GM12892 (cell line): ENCODE measurements at regions not wholly inside any gene's neighbourhood (a gene's known extent, or its start where the extent isn't known, plus 50 kb on each side); places are given as distances from the start of the nearest gene placed in this dataset.

Experiments
- POLR2A ChIP-seq: IDR thresholded peaks from 2 replicates; pipeline ENCODE4 v1.6.1; 2011; ENCODE audit warnings: low read depth, low read length, control low read depth
- POLR2AphosphoS5 ChIP-seq: IDR thresholded peaks from 2 replicates; pipeline ENCODE4 v1.6.1; 2011; ENCODE audit warnings: low read depth, low read length, control low read depth
- TAF1 ChIP-seq: IDR thresholded peaks from 2 replicates; pipeline ENCODE4 v1.6.1; 2011; ENCODE audit warnings: low read depth, mild to moderate bottlenecking, control low read depth, low read length, borderline replicate concordance

- TF ChIP-seq TAF1: no peak
- TF ChIP-seq POLR2A: no peak
- no peak for TF ChIP-seq POLR2AphosphoS5
Observed at GRCh38 chr10:118930614-118931013, 98.9 kb upstream of the NANOS1 start.
